Peyer's patch (tissue), 4 donors: ENCODE measurements at regions not wholly inside any gene's neighbourhood (a gene's known extent, or its start where the extent isn't known, plus 50 kb on each side); places are given as distances from the start of the nearest gene placed in this dataset.

Experiments used
- POLR2A ChIP-seq, 2 donors: fragments of 450-650 bp; IDR thresholded peaks; one replicate each; pipeline ENCODE4 v1.5.1; 2017; ENCODE audit warnings: antibody characterized with exemption in 2 of 2, mild to moderate bottlenecking in 2 of 2, moderate library complexity in 2 of 2
- TF ChIP-seq, protein P1 (sequence below), 6 experiments: fragments of 450-650 bp in 4 of 6; fragments of 200-600 bp in 2 of 6; sonication (generic) in 1 of 6; IDR thresholded peaks; one replicate each; pipeline ENCODE4 v1.5.1; 2017 to 2019; ENCODE audit warnings: antibody characterized with exemption in 6 of 6, mild to moderate bottlenecking in 3 of 6, moderate library complexity in 1 of 6

DNA sequence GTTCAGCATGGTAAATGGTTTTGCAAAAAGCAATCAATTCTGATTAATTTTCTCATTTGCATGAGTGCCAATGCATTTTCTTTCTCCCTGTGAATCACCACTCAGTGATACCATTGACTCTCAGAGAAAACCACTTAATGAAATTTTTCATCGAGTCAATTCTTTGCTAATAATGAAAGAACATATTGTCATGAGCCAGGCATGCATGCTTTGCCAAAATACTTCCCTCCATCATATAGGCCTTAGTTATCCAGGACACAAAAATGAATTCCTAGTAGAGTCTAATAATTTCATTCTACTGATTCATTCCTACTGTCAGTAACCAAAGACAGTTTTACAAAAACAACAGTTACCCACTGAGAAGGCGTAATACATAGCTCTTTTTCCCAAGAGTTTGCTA is 680.0 kb downstream of the TRIML1 start:
- TF ChIP-seq, protein P1, sequence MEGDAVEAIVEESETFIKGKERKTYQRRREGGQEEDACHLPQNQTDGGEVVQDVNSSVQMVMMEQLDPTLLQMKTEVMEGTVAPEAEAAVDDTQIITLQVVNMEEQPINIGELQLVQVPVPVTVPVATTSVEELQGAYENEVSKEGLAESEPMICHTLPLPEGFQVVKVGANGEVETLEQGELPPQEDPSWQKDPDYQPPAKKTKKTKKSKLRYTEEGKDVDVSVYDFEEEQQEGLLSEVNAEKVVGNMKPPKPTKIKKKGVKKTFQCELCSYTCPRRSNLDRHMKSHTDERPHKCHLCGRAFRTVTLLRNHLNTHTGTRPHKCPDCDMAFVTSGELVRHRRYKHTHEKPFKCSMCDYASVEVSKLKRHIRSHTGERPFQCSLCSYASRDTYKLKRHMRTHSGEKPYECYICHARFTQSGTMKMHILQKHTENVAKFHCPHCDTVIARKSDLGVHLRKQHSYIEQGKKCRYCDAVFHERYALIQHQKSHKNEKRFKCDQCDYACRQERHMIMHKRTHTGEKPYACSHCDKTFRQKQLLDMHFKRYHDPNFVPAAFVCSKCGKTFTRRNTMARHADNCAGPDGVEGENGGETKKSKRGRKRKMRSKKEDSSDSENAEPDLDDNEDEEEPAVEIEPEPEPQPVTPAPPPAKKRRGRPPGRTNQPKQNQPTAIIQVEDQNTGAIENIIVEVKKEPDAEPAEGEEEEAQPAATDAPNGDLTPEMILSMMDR (IDR thresholded peaks at IDR 0.05), result no peak
- no peak for TF ChIP-seq POLR2A (IDR thresholded peaks at IDR 0.05)
